Stimulated activated CD4-positive, alpha-beta T cell treated with anti-CD3 and anti-CD28 coated beads, Interleukin-12 subunit alpha, Interleukin-12 subunit beta, amount 100 ng/mL, for 48 hours (primary cell): ENCODE measurements at regions not wholly inside any gene's neighbourhood (a gene's known extent, or its start where the extent isn't known, plus 50 kb on each side); places are given as distances from the start of the nearest gene placed in this dataset.

ENCODE experiments used
- DNase-seq, 3 donors: peaks; one replicate each; pipeline ENCODE4 v3.0.0-alpha.2; 2020; ENCODE audit warnings: low read depth in 2 of 3, low spot score in 1 of 3

GRCh38 chrX:107560041-107560440, 68.3 kb upstream of the PRPS1 start:
- DNase-seq: no peak

- DNase-seq: no peak
These were observed 67.3 kb upstream of the PRPS1 start for GRCh38 chrX:107560980-107561379.

GRCh38 chrX:107561468-107562215, 66.7 kb upstream of the PRPS1 start:
- DNase-seq: no peak

- DNase-seq: no peak
These were observed 65.8 kb upstream of the PRPS1 start for GRCh38 chrX:107562482-107562881.

- no peak for DNase-seq
These were observed 64.5 kb upstream of the PRPS1 start for GRCh38 chrX:107563824-107564223.

- DNase-seq: no peak
These were observed 63.3 kb upstream of the PRPS1 start for GRCh38 chrX:107565015-107565414.

- DNase-seq: no peak
These were observed 62.2 kb upstream of the PRPS1 start for GRCh38 chrX:107565931-107566603.

GRCh38 chrX:107566604-107567262, 61.6 kb upstream of the PRPS1 start:
- no peak for DNase-seq

GRCh38 chrX:107567370-107567769, 60.9 kb upstream of the PRPS1 start:
- DNase-seq: no peak

GRCh38 chrX:107571296-107571998, 56.9 kb upstream of the PRPS1 start:
- DNase-seq: no peak

- DNase-seq: no peak
These were observed 55.3 kb upstream of the PRPS1 start for GRCh38 chrX:107573016-107573415.

GRCh38 chrX:107574054-107574683, 54.1 kb upstream of the PRPS1 start:
- no peak for DNase-seq

GRCh38 chrX:107574711-107575110, 53.6 kb upstream of the PRPS1 start:
- DNase-seq: no peak

GRCh38 chrX:107576392-107576791, 51.9 kb upstream of the PRPS1 start:
- DNase-seq: no peak

GRCh38 chrX:107576841-107577240, 51.5 kb upstream of the PRPS1 start:
- DNase-seq: peak in 1 of 3 donors; percentile 3

- no peak for DNase-seq
These were observed 50.4 kb upstream of the PRPS1 start for GRCh38 chrX:107577933-107578332.
